H1 (cell line): ENCODE measurements at regions not wholly inside any gene's neighbourhood (a gene's known extent, or its start where the extent isn't known, plus 50 kb on each side); places are given as distances from the start of the nearest gene placed in this dataset.

ENCODE experiments used
- CEBPB ChIP-seq: IDR thresholded peaks from 2 replicates; pipeline ENCODE4 v1.6.1; 2012; ENCODE audit warnings: low read depth, low read length
- CTCF ChIP-seq, 3 experiments: IDR thresholded peaks; 1 replicate in 2 of 3; 2 replicates in 1 of 3; pipeline versions ENCODE4 v1.5.1 to v1.6.1; 2011; ENCODE audit warnings: low read length in 3 of 3, mild to moderate bottlenecking in 3 of 3, inconsistent platforms in 2 of 3, low read depth in 1 of 3, moderate library complexity in 1 of 3; ENCODE audit not compliant: insufficient read depth in 1 of 3; ENCODE audit errors: control extremely low read depth in 1 of 3
- EP300 ChIP-seq, 2 experiments: IDR thresholded peaks; 1 replicate in 1 of 2; 2 replicates in 1 of 2; pipeline ENCODE4 v1.6.1; 2011 to 2012; ENCODE audit warnings: low read depth in 2 of 2, low read length in 2 of 2, mild to moderate bottlenecking in 2 of 2, borderline replicate concordance in 1 of 2, inconsistent platforms in 1 of 2, moderate library complexity in 1 of 2
- KDM5A ChIP-seq: fragments of 200-600 bp; IDR thresholded peaks from 2 replicates; pipeline ENCODE4 v1.7.1; 2012; ENCODE audit warnings: mild to moderate bottlenecking, low read length, inconsistent platforms, mixed read lengths
- POLR2A ChIP-seq, 2 experiments: IDR thresholded peaks; 1 replicate in 1 of 2; 2 replicates in 1 of 2; pipeline ENCODE4 v1.6.1; 2011; ENCODE audit warnings: low read depth in 2 of 2, low read length in 2 of 2, mild to moderate bottlenecking in 2 of 2; ENCODE audit errors: control extremely low read depth in 1 of 2
- POLR2AphosphoS5 ChIP-seq: IDR thresholded peaks from 2 replicates; pipeline ENCODE4 v1.6.1; 2011; ENCODE audit warnings: low read depth, low read length
- SP1 ChIP-seq: IDR thresholded peaks from 2 replicates; pipeline ENCODE4 v1.6.1; 2011; ENCODE audit warnings: low read depth, low read length
- TCF12 ChIP-seq: IDR thresholded peaks from 2 replicates; pipeline ENCODE4 v1.6.1; 2011; ENCODE audit warnings: low read depth, mild to moderate bottlenecking, low read length
- TF ChIP-seq, protein P1 (sequence below): IDR thresholded peaks from 2 replicates; pipeline ENCODE4 v1.6.1; 2012; ENCODE audit warnings: inconsistent platforms

DNA sequence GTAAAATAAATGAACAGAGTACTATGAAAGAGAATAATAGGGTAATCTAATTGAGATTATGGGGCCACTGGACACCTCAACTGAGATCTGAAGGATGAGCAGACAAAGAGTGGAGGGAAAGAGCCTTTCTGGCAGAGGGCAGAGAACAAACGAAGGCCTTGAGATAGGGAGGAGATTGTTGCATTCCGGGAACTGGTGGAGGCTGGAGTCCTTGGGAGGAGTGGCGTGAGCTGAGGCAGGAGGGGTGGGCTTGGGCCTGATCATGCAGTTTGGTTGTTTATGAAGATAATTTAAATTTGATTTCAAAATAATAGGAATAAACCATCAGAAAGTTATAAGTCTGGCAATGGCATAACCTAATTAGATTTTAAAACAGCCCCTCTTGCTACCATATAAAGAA is 59.5 kb upstream of the GALNT15 start:
- TF ChIP-seq POLR2AphosphoS5: no peak
- no peak for TF ChIP-seq POLR2A (IDR thresholded peaks at IDR 0.05; ENCODE audit: control extremely low read depth in 1 of 2, low read depth in 2 of 2, low read length in 2 of 2)
- no peak for TF ChIP-seq CTCF (IDR thresholded peaks at IDR 0.05; ENCODE audit: control extremely low read depth in 1 of 3, insufficient read depth in 1 of 3, low read depth in 1 of 3, low read length in 3 of 3)
- TF ChIP-seq TCF12: no peak
- no peak for TF ChIP-seq EP300 (IDR thresholded peaks at IDR 0.05; ENCODE audit: borderline replicate concordance in 1 of 2, low read depth in 2 of 2, low read length in 2 of 2)
- TF ChIP-seq, protein P1, sequence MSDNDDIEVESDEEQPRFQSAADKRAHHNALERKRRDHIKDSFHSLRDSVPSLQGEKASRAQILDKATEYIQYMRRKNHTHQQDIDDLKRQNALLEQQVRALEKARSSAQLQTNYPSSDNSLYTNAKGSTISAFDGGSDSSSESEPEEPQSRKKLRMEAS: no peak
- no peak for TF ChIP-seq KDM5A
- TF ChIP-seq CEBPB: no peak
- no peak for TF ChIP-seq SP1
